Vagina (tissue), 2 donors: ENCODE measurements at regions not wholly inside any gene's neighbourhood (a gene's known extent, or its start where the extent isn't known, plus 50 kb on each side); places are given as distances from the start of the nearest gene placed in this dataset.

Source experiments
- DNase-seq, 2 donors: peaks; one replicate each; pipeline ENCODE4 v3.0.0-alpha.2; 2017; ENCODE audit errors: extremely low spot score in 2 of 2
- H3K27ac ChIP-seq: fragments of 200-600 bp; sonication (generic); one replicate; pipeline ENCODE4 v1.5.1; 2019
- H3K27me3 ChIP-seq: fragments of 200-600 bp; sonication (generic); one replicate; pipeline ENCODE4 v1.5.1; 2019
- H3K36me3 ChIP-seq, 2 donors: fragments of 200-600 bp; sonication (generic); one replicate each; pipeline ENCODE4 v1.5.1; 2017 to 2019
- H3K4me1 ChIP-seq: fragments of 200-600 bp; sonication (generic); one replicate; pipeline ENCODE4 v1.5.1; 2019
- H3K4me3 ChIP-seq, 2 donors: fragments of 200-600 bp; sonication (generic); 1 replicate in 1 of 2; 2 replicates in 1 of 2; pipeline ENCODE4 v1.5.1; 2016 to 2019
- H3K9me3 ChIP-seq: fragments of 200-600 bp; sonication (generic); one replicate; pipeline ENCODE4 v1.5.1; 2019
- POLR2A ChIP-seq, 2 donors: fragments of 450-650 bp; IDR thresholded peaks; one replicate each; pipeline ENCODE4 v1.6.1; 2017; ENCODE audit warnings: antibody characterized with exemption in 2 of 2, mild to moderate bottlenecking in 2 of 2, moderate library complexity in 2 of 2
- POLR2AphosphoS5 ChIP-seq, 2 donors: sonication (generic); formaldehyde crosslinking; IDR thresholded peaks; one replicate each; pipeline ENCODE4 v1.9.0; 2017; ENCODE audit warnings: antibody characterized with exemption in 2 of 2, mild to moderate bottlenecking in 2 of 2, low read depth in 1 of 2; ENCODE audit not compliant: insufficient read depth in 1 of 2
- intact Hi-C: fragments of 100-400 bp; cut with DNase I; formaldehyde crosslinking; loops from one replicate; pipeline ENCODE4 v1.15.1; 2023
- TF ChIP-seq, protein P1 (sequence below), 3 experiments: fragments of 450-650 bp in 2 of 3; fragments of 200-600 bp in 1 of 3; sonication (generic) in 1 of 3; IDR thresholded peaks; one replicate each; pipeline ENCODE4 v1.5.1; 2017 to 2019; ENCODE audit warnings: antibody characterized with exemption in 3 of 3, mild to moderate bottlenecking in 2 of 3, moderate library complexity in 2 of 3

GRCh38 chr15:96695426-96695825 is 364.9 kb downstream of the NR2F2 start:
- intact Hi-C loops, result no loop called here
- Histone ChIP-seq H3K4me3 (no peak overlapping the region), H3K36me3 (no peaks in the 10 kb centered on the region), H3K4me1 (peaks cover 16% of the 10 kb centered on the region), H3K27ac (no peak overlapping the region), H3K27me3 (no peaks in the 10 kb centered on the region), H3K9me3 (no peaks in the 10 kb centered on the region)
- TF ChIP-seq, protein P1, sequence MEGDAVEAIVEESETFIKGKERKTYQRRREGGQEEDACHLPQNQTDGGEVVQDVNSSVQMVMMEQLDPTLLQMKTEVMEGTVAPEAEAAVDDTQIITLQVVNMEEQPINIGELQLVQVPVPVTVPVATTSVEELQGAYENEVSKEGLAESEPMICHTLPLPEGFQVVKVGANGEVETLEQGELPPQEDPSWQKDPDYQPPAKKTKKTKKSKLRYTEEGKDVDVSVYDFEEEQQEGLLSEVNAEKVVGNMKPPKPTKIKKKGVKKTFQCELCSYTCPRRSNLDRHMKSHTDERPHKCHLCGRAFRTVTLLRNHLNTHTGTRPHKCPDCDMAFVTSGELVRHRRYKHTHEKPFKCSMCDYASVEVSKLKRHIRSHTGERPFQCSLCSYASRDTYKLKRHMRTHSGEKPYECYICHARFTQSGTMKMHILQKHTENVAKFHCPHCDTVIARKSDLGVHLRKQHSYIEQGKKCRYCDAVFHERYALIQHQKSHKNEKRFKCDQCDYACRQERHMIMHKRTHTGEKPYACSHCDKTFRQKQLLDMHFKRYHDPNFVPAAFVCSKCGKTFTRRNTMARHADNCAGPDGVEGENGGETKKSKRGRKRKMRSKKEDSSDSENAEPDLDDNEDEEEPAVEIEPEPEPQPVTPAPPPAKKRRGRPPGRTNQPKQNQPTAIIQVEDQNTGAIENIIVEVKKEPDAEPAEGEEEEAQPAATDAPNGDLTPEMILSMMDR (IDR thresholded peaks at IDR 0.05), result no peak
- no peak for TF ChIP-seq POLR2A (IDR thresholded peaks at IDR 0.05)
- TF ChIP-seq POLR2AphosphoS5 (IDR thresholded peaks at IDR 0.05; ENCODE audit: insufficient read depth in 1 of 2, low read depth in 1 of 2), result no peak
- no peak for DNase-seq

GRCh38 chr15:96699871-96700401 is 369.4 kb downstream of the NR2F2 start:
- no peak overlapping the region for H3K4me3 ChIP-seq
- no peak overlapping the region for H3K27ac ChIP-seq
- no peak for TF ChIP-seq POLR2A (IDR thresholded peaks at IDR 0.05)
- no peak for TF ChIP-seq POLR2AphosphoS5 (IDR thresholded peaks at IDR 0.05; ENCODE audit: insufficient read depth in 1 of 2, low read depth in 1 of 2)
- TF ChIP-seq, protein P1 (IDR thresholded peaks at IDR 0.05), result no peak
- peaks cover 5% of the 10 kb centered on the region for H3K4me1 ChIP-seq
- H3K36me3 ChIP-seq, result no peaks in the 10 kb centered on the region
- no peak for DNase-seq
- intact Hi-C loops, result no loop called here
- H3K9me3 ChIP-seq, result no peaks in the 10 kb centered on the region
- no peaks in the 10 kb centered on the region for H3K27me3 ChIP-seq

DNA sequence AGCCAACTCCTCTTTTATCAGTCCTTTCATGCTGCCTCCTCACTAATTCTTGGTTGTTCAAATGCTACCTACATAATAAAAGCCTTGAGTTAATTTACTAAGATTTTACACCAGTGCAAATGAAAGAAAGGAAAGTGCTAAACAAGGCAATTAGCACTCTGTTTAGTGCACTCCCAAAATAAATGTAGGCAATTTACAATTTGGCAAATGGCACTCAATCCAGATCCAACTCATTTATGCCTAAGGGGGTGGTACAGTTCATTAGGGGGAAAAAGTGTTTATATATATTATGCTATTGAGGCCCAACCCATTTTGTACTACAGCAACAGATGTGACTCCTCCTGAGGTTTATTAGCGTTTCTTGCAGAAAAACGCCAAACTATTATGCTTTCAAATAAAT is 370.1 kb downstream of the NR2F2 start:
- no peaks in the 10 kb centered on the region for H3K27me3 ChIP-seq
- H3K4me3 ChIP-seq, result no peak overlapping the region
- no peaks in the 10 kb centered on the region for H3K36me3 ChIP-seq
- intact Hi-C loops, result no loop called here
- no peaks in the 10 kb centered on the region for H3K4me1 ChIP-seq
- H3K27ac ChIP-seq, result no peak overlapping the region
- H3K9me3 ChIP-seq, result no peaks in the 10 kb centered on the region
- TF ChIP-seq, protein P1 (IDR thresholded peaks at IDR 0.05), result no peak
- no peak for TF ChIP-seq POLR2A (IDR thresholded peaks at IDR 0.05)
- no peak for TF ChIP-seq POLR2AphosphoS5 (IDR thresholded peaks at IDR 0.05; ENCODE audit: insufficient read depth in 1 of 2, low read depth in 1 of 2)
- DNase-seq, result no peak

GRCh38 chr15:96701443-96701842 is 370.9 kb downstream of the NR2F2 start:
- Histone ChIP-seq H3K27me3 (no peaks in the 10 kb centered on the region), H3K36me3 (no peaks in the 10 kb centered on the region), H3K9me3 (no peaks in the 10 kb centered on the region), H3K4me1 (no peaks in the 10 kb centered on the region), H3K27ac (no peak overlapping the region), H3K4me3 (no peak overlapping the region)
- TF ChIP-seq POLR2AphosphoS5 (IDR thresholded peaks at IDR 0.05; ENCODE audit: insufficient read depth in 1 of 2, low read depth in 1 of 2) (no peak), POLR2A (IDR thresholded peaks at IDR 0.05) (no peak)
- TF ChIP-seq, protein P1 (IDR thresholded peaks at IDR 0.05), result no peak
- intact Hi-C loops, result no loop called here
- no peak for DNase-seq

GRCh38 chr15:96701877-96702276 is 371.4 kb downstream of the NR2F2 start:
- intact Hi-C loops, result no loop called here
- TF ChIP-seq POLR2AphosphoS5 (IDR thresholded peaks at IDR 0.05; ENCODE audit: insufficient read depth in 1 of 2, low read depth in 1 of 2) (no peak), POLR2A (IDR thresholded peaks at IDR 0.05) (no peak)
- TF ChIP-seq, protein P1 (IDR thresholded peaks at IDR 0.05), result no peak
- no peaks in the 10 kb centered on the region for H3K36me3 ChIP-seq
- no peak overlapping the region for H3K27ac ChIP-seq
- no peak for DNase-seq
- H3K9me3 ChIP-seq, result no peaks in the 10 kb centered on the region
- no peak overlapping the region for H3K4me3 ChIP-seq
- no peaks in the 10 kb centered on the region for H3K27me3 ChIP-seq
- H3K4me1 ChIP-seq, result no peaks in the 10 kb centered on the region
